CD4-positive, alpha-beta T cell (primary cell): ENCODE measurements at regions not wholly inside any gene's neighbourhood (a gene's known extent, or its start where the extent isn't known, plus 50 kb on each side); places are given as distances from the start of the nearest gene placed in this dataset.

ENCODE experiments used
- ATAC-seq: fragments of 200-7000 bp; cut with Tn5 transposase; one replicate; pipeline ENCODE4 v1.10.0; 2022; ENCODE audit warnings: mild to moderate bottlenecking; ENCODE audit not compliant: poor library complexity
- CTCF ChIA-PET: fragments of 350-600 bp; sonication (Branson Sonifier 250); formaldehyde crosslinking; loops from one replicate; lab custom pipeline; 2021; ENCODE audit warnings: antibody characterized with exemption, inconsistent platforms; lab: Charles Lee
- POLR2A ChIA-PET: fragments of 350-600 bp; sonication (Branson Sonifier 250); formaldehyde crosslinking; loops from one replicate; lab custom pipeline; 2021; ENCODE audit warnings: antibody characterized with exemption, inconsistent platforms; lab: Charles Lee
- DNase-seq, 14 experiments: peaks; one replicate each; pipeline ENCODE4 v3.0.0-alpha.2; 2013 to 2020; ENCODE audit warnings: mixed read lengths in 2 of 14
- H3K27ac ChIP-seq, 2 donors: one replicate each; pipeline versions ENCODE4 v1.5.1 to v1.7.0; 2013; ENCODE audit warnings: low read length in 2 of 2, low read depth in 1 of 2, mild to moderate bottlenecking in 1 of 2
- H3K27me3 ChIP-seq, 2 experiments: 1 replicate in 1 of 2; 2 replicates in 1 of 2; pipeline versions ENCODE4 v1.6.1 to v1.7.0; 2013; ENCODE audit warnings: low read length in 2 of 2, control low read depth in 1 of 2, mild to moderate bottlenecking in 1 of 2, moderate library complexity in 1 of 2; ENCODE audit not compliant: insufficient read depth in 2 of 2, control insufficient read depth in 1 of 2
- H3K36me3 ChIP-seq: one replicate; pipeline ENCODE4 v1.6.1; 2013; ENCODE audit warnings: low read length, control low read depth; ENCODE audit not compliant: insufficient read depth
- H3K4me1 ChIP-seq: one replicate; pipeline ENCODE4 v1.6.1; 2013; ENCODE audit warnings: low read length, control low read depth; ENCODE audit not compliant: insufficient read depth
- H3K4me3 ChIP-seq: one replicate; pipeline ENCODE4 v1.5.1; 2013; ENCODE audit warnings: mild to moderate bottlenecking, low read length, moderate library complexity
- H3K9me3 ChIP-seq, 2 experiments: 1 replicate in 1 of 2; 2 replicates in 1 of 2; pipeline versions ENCODE4 v1.6.1 to v1.7.0; 2013; ENCODE audit warnings: low read length in 2 of 2, mild to moderate bottlenecking in 2 of 2, control low read depth in 1 of 2, moderate library complexity in 1 of 2; ENCODE audit not compliant: control insufficient read depth in 1 of 2, insufficient read depth in 1 of 2
- H3K27ac Mint-ChIP-seq: one replicate; pipeline ENCODE4 v1.8.0; 2020; ENCODE audit warnings: mixed read lengths
- H3K27me3 Mint-ChIP-seq: one replicate; pipeline ENCODE4 v1.8.0; 2021; ENCODE audit warnings: mixed read lengths
- H3K36me3 Mint-ChIP-seq: one replicate; pipeline ENCODE4 v1.8.0; 2021; ENCODE audit warnings: low read depth, mixed read lengths
- H3K4me1 Mint-ChIP-seq: one replicate; pipeline ENCODE4 v1.8.0; 2021; ENCODE audit warnings: low read depth, mixed read lengths
- H3K4me3 Mint-ChIP-seq: one replicate; pipeline ENCODE4 v1.8.0; 2020; ENCODE audit warnings: mild to moderate bottlenecking, mixed read lengths
- H3K9me3 Mint-ChIP-seq: one replicate; pipeline ENCODE4 v1.8.0; 2020; ENCODE audit warnings: mixed read lengths
- intact Hi-C, 2 experiments: fragments of 100-400 bp; cut with DNase I in 1 of 2; cut with micrococcal nuclease in 1 of 2; formaldehyde crosslinking; loops; one replicate each; pipeline versions ENCODE4 v1.15.1 to v1.9.0; 2023 to 2025; cut with DNase I, micrococcal nuclease
- TF ChIP-seq, protein P1 (sequence below): fragments of 200-600 bp; IDR thresholded peaks from one replicate; pipeline ENCODE4 v1.8.0; 2022; ENCODE audit warnings: antibody characterized with exemption, mild to moderate bottlenecking

DNA sequence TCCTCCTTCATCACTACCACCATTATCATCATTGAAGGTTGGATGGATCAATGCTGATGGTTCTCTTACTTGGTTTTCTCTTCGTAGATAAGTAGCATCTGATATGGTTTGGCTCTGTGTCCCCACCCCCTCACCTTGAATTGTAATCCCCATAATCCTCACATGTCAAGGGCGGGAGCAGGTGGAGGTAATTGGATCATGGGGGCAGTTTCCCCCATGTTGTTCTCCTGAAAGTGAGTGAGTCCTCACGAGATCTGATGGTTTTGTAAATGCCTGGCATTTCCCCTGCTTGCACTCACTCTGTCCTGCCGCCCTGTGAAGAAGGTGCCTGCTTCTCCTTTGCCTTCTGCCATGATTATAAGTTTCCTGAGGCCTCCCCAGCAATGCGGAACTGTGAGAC lies 172.4 kb upstream of the PWP1 start:
- CTCF ChIA-PET, result no interaction called here
- H3K27ac Mint-ChIP-seq, result no peak overlapping the region

DNA sequence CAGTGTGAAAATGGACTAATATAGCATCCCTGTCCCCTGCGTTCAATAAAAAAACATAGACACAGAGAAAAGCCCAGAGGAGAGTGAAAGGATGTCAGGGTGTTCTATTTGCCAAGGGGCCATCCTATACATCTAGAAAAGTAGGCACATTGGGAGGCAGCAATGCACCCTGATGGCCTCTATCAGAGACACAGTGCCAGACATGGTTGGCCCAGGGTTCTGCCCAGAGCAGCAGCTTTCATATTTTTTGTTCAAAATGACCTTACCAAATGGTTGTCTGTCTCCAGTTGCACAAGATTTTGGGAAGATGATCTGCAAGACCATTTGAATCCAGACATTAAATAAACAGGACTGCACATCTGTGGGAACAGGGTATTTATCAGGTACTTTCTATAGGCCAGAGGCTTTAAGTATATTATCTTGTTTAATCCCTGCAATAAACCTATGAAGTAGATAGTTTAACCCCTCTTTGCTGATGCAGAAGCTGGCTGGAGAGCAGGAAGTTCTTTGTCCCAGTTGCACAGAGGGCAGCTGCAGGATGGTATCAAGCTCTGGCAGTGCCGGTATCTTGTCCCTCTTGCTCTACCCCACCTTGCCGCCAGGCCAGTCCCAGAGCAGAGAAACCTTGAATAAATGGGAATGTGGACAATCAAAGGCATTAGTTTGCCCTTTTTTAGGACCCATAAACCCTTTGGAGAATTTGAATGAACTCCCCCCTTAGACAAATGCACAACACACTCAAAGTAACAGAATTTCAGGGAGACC lies 171.8 kb upstream of the PWP1 start:
- no peaks in the 10 kb centered on the region for H3K9me3 Mint-ChIP-seq
- no peaks in the 10 kb centered on the region for H3K36me3 ChIP-seq
- H3K27me3 Mint-ChIP-seq, result no peaks in the 10 kb centered on the region
- H3K27ac ChIP-seq, result no peak overlapping the region
- H3K27me3 ChIP-seq, result no peaks in the 10 kb centered on the region
- CTCF ChIA-PET, result no interaction called here
- no peak for DNase-seq
- H3K36me3 Mint-ChIP-seq, result peaks cover 9% of the 10 kb centered on the region
- intact Hi-C loops, result no loop called here
- ATAC-seq, result no peak
- TF ChIP-seq, protein P1, sequence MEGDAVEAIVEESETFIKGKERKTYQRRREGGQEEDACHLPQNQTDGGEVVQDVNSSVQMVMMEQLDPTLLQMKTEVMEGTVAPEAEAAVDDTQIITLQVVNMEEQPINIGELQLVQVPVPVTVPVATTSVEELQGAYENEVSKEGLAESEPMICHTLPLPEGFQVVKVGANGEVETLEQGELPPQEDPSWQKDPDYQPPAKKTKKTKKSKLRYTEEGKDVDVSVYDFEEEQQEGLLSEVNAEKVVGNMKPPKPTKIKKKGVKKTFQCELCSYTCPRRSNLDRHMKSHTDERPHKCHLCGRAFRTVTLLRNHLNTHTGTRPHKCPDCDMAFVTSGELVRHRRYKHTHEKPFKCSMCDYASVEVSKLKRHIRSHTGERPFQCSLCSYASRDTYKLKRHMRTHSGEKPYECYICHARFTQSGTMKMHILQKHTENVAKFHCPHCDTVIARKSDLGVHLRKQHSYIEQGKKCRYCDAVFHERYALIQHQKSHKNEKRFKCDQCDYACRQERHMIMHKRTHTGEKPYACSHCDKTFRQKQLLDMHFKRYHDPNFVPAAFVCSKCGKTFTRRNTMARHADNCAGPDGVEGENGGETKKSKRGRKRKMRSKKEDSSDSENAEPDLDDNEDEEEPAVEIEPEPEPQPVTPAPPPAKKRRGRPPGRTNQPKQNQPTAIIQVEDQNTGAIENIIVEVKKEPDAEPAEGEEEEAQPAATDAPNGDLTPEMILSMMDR, result no peak
- H3K4me1 ChIP-seq, result no peaks in the 10 kb centered on the region
- no peak overlapping the region for H3K27ac Mint-ChIP-seq
- H3K9me3 ChIP-seq, result no peaks in the 10 kb centered on the region
- no peak overlapping the region for H3K4me3 ChIP-seq
- peaks cover 21% of the 10 kb centered on the region for H3K4me1 Mint-ChIP-seq
- POLR2A ChIA-PET, result no interaction called here
- H3K4me3 Mint-ChIP-seq, result no peak overlapping the region

More for the DNA sequence above, 172.4 kb upstream of the PWP1 start:
- TF ChIP-seq, protein P1, result no peak
- no peak for ATAC-seq
- no peaks in the 10 kb centered on the region for H3K4me1 ChIP-seq
- intact Hi-C loops, result no loop called here
- POLR2A ChIA-PET, result no interaction called here
- no peak for DNase-seq
- H3K4me3 ChIP-seq, result no peak overlapping the region
- H3K27me3 ChIP-seq, result no peaks in the 10 kb centered on the region
- Mint-ChIP-seq H3K27me3 (no peaks in the 10 kb centered on the region), H3K9me3 (no peaks in the 10 kb centered on the region), H3K4me3 (no peak overlapping the region), H3K36me3 (peaks cover 9% of the 10 kb centered on the region), H3K4me1 (peaks cover 21% of the 10 kb centered on the region)
- no peaks in the 10 kb centered on the region for H3K9me3 ChIP-seq
- H3K27ac ChIP-seq, result no peak overlapping the region
- H3K36me3 ChIP-seq, result no peaks in the 10 kb centered on the region

DNA sequence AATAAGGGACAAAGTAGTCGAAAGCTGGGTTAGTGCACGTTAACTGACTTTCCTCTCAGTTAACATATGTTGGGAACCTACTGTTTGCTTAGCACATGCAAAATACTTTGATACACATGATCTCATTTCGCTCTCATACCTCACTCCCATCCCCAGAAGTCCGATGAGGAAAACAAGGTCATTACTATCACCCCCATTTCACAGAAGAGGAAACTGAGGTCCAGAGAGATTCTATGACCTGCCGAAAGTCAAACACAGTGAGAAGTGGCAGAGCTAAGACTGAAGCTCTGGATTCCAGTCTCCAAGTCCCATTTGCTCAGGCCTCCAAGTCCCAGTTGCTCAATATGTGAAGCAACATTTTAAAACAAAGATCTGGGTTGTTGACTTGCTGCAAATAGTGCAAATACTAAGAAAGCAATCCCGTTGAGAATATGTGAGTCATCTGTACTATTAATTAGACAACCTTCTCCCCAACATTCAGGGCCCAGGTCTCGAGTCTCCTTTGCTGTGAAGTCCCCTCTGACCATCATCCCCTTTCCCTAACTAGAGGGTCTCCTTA lies 170.6 kb upstream of the PWP1 start:
- Histone ChIP-seq H3K27ac (no peak overlapping the region), H3K4me3 (no peak overlapping the region), H3K36me3 (no peaks in the 10 kb centered on the region), H3K9me3 (no peaks in the 10 kb centered on the region), H3K4me1 (no peaks in the 10 kb centered on the region), H3K27me3 (no peaks in the 10 kb centered on the region)
- H3K4me1 Mint-ChIP-seq, result peaks cover 21% of the 10 kb centered on the region
- no peaks in the 10 kb centered on the region for H3K27me3 Mint-ChIP-seq
- TF ChIP-seq, protein P1, result no peak
- POLR2A ChIA-PET, result no interaction called here
- no peaks in the 10 kb centered on the region for H3K9me3 Mint-ChIP-seq
- CTCF ChIA-PET, result no interaction called here
- DNase-seq (no peak), ATAC-seq (no peak)
- no peak overlapping the region for H3K4me3 Mint-ChIP-seq
- peaks cover 15% of the 10 kb centered on the region for H3K36me3 Mint-ChIP-seq
- peak overlapping the region; percentile 4 for H3K27ac Mint-ChIP-seq
- intact Hi-C loops, result no loop called here
